ENCODE measurements at regions not wholly inside any gene's neighbourhood (a gene's known extent, or its start where the extent isn't known, plus 50 kb on each side); places are given as distances from the start of the nearest gene placed in this dataset.

GRCh38 chr22:48707763-48708557, 1119.7 kb downstream of the BRD1 start:
- no peaks in the 10 kb centered on the region for H3K9me3 Mint-ChIP-seq
- H3K4me1 Mint-ChIP-seq: no peaks in the 10 kb centered on the region
- H3K4me3 Mint-ChIP-seq: no peak overlapping the region
- WGBS (ENCODE audit: insufficient coverage): 86% methylated on average over 17 of the region's 35 CpGs
- no peaks in the 10 kb centered on the region for H3K36me3 ChIP-seq (ENCODE audit: control insufficient read depth in 2 of 2, extremely low read depth in 1 of 2, insufficient read depth in 1 of 2, low read length in 1 of 2)
- ATAC-seq (replicated peaks in 1 of 4) (no peak), DNase-seq (no peak)
- CTCF ChIA-PET: no interaction called here
- H3K4me1 ChIP-seq (ENCODE audit: control insufficient read depth in 1 of 2, extremely low read depth in 1 of 2, insufficient read depth in 2 of 2, low read length in 2 of 2): no peaks in the 10 kb centered on the region
- no peaks in the 10 kb centered on the region for H3K36me3 Mint-ChIP-seq
- H3K27me3 ChIP-seq (replicated peaks in 1 of 2; ENCODE audit: control insufficient read depth in 2 of 2, extremely low read depth in 1 of 2, insufficient read depth in 2 of 2, low read length in 1 of 2): no peaks in the 10 kb centered on the region
- H3K9me3 ChIP-seq: no peaks in the 10 kb centered on the region
- H3K27ac Mint-ChIP-seq: no peak overlapping the region
- H3K27ac ChIP-seq (ENCODE audit: low read length): no peak overlapping the region
- no peak overlapping the region for H3K4me3 ChIP-seq (ENCODE audit: control insufficient read depth in 1 of 2, extremely low read depth in 1 of 2, low read length in 1 of 2)
- H3K27me3 Mint-ChIP-seq: no peaks in the 10 kb centered on the region
- POLR2A ChIA-PET: no interaction called here

DNA sequence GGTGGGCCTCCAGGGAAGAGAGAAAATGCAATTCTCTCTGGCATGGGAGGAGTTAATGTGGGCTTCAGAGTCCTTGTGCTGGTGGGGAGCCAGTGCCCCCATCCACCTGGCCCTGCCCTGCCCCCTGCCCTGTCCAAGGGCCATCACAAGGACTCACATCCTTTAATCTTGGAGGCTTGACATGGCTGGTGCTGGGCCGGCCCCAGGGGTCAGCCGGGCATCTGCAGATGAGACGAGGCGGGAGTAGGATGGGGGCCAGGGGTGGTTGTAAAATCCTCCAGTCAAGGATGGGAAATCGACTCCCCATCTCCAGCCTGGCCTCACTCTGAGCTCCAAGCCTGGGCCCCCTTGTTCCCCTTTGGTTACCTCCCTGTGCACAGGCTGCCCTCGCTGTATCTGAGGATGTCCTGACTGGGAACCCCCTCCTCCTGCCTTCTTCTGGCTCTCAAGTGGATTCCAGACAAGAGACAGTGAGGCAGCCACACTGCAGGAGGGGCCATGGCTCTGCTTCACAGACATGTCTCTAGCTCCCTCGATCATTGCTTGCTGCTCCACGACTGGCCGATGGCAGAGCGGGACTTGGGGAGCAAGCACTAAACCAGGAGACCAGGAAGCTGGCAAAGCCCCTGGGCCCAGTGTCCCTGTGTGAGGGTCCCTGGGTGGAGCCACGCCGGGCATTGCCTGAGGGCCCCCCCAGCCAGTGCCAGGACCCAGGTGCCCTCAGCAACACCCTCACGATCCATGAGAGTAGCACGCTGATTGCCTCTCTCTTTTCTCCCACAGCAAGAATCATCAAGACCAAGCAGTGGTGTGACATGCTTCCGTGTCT, 1120.5 kb downstream of the BRD1 start:
- H3K4me3 ChIP-seq (ENCODE audit: control insufficient read depth in 1 of 2, extremely low read depth in 1 of 2, low read length in 1 of 2): no peak overlapping the region
- H3K4me1 ChIP-seq (ENCODE audit: control insufficient read depth in 1 of 2, extremely low read depth in 1 of 2, insufficient read depth in 2 of 2, low read length in 2 of 2): no peaks in the 10 kb centered on the region
- no peaks in the 10 kb centered on the region for H3K27me3 ChIP-seq (replicated peaks in 1 of 2; ENCODE audit: control insufficient read depth in 2 of 2, extremely low read depth in 1 of 2, insufficient read depth in 2 of 2, low read length in 1 of 2)
- Mint-ChIP-seq H3K27ac (no peak overlapping the region), H3K4me1 (no peaks in the 10 kb centered on the region), H3K27me3 (no peaks in the 10 kb centered on the region), H3K36me3 (no peaks in the 10 kb centered on the region), H3K4me3 (no peak overlapping the region), H3K9me3 (no peaks in the 10 kb centered on the region)
- CTCF ChIA-PET: no interaction called here
- no peaks in the 10 kb centered on the region for H3K36me3 ChIP-seq (ENCODE audit: control insufficient read depth in 2 of 2, extremely low read depth in 1 of 2, insufficient read depth in 1 of 2, low read length in 1 of 2)
- ATAC-seq (replicated peaks in 1 of 4): no peak
- H3K9me3 ChIP-seq: no peaks in the 10 kb centered on the region
- 83% methylated on average over 7 of the region's 15 CpGs for WGBS (ENCODE audit: insufficient coverage)
- no peak overlapping the region for H3K27ac ChIP-seq (ENCODE audit: low read length)
- POLR2A ChIA-PET: no interaction called here
- no peak for DNase-seq

GRCh38 chr22:48705917-48706605, 1121.6 kb downstream of the BRD1 start:
- H3K4me1 Mint-ChIP-seq: no peaks in the 10 kb centered on the region
- 79% methylated on average over 9 of the region's 16 CpGs for WGBS (ENCODE audit: insufficient coverage)
- ATAC-seq (replicated peaks in 1 of 4): no peak
- no peaks in the 10 kb centered on the region for H3K27me3 Mint-ChIP-seq
- H3K27ac Mint-ChIP-seq: no peak overlapping the region
- Histone ChIP-seq H3K9me3 (no peaks in the 10 kb centered on the region), H3K36me3 (ENCODE audit: control insufficient read depth in 2 of 2, extremely low read depth in 1 of 2, insufficient read depth in 1 of 2, low read length in 1 of 2) (no peaks in the 10 kb centered on the region), H3K4me1 (ENCODE audit: control insufficient read depth in 1 of 2, extremely low read depth in 1 of 2, insufficient read depth in 2 of 2, low read length in 2 of 2) (no peaks in the 10 kb centered on the region), H3K27ac (ENCODE audit: low read length) (no peak overlapping the region), H3K4me3 (ENCODE audit: control insufficient read depth in 1 of 2, extremely low read depth in 1 of 2, low read length in 1 of 2) (no peak overlapping the region), H3K27me3 (replicated peaks in 1 of 2; ENCODE audit: control insufficient read depth in 2 of 2, extremely low read depth in 1 of 2, insufficient read depth in 2 of 2, low read length in 1 of 2) (no peaks in the 10 kb centered on the region)
- no peak overlapping the region for H3K4me3 Mint-ChIP-seq
- ChIA-PET POLR2A (no interaction called here), CTCF (no interaction called here)
- no peak for DNase-seq
- H3K9me3 Mint-ChIP-seq: no peaks in the 10 kb centered on the region
- no peaks in the 10 kb centered on the region for H3K36me3 Mint-ChIP-seq

DNA sequence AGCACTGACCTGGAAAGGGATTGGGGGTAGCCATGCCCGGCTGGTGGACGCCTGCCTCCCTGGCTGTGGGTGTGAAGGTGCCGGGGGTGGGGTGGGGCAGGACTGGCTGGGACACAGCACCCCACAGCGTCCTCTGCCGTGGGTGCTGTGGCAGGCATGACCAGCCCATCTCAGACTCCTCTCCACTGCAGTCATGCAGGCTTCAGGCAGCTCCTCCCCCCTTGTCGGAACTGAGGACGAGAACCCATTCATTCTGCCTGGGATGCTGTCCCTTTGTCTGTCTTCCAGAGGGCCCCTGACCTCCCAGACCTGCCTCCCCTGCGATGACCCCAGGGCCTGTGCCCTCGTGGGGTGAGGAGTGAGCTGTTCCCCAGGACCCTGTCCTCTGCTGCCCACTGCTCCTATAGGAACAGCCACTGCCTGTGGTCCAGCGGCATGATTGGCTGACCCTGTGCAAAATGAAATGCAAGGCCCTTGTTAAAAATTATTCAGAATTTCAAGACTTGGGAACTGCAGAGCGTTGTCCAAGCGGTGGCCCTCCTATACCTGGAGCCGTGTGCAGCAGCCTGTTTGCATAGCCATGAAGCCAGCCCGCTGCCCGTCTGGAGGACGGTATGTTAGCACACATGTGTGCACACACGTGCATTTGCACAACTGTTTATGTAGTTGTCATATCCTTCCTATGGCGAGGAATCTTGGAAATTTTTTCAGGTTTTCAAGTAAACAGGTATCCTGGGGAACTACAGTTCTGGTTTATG, 1122.3 kb downstream of the BRD1 start:
- H3K9me3 Mint-ChIP-seq: no peaks in the 10 kb centered on the region
- ChIA-PET CTCF (no interaction called here), POLR2A (no interaction called here)
- ATAC-seq (replicated peaks in 1 of 4): no peak
- no peaks in the 10 kb centered on the region for H3K36me3 Mint-ChIP-seq
- no peaks in the 10 kb centered on the region for H3K9me3 ChIP-seq
- H3K27ac ChIP-seq (ENCODE audit: low read length): no peak overlapping the region
- 69% methylated on average over 14 of the region's 18 CpGs for WGBS (ENCODE audit: insufficient coverage)
- no peak for DNase-seq
- no peaks in the 10 kb centered on the region for H3K4me1 ChIP-seq (ENCODE audit: control insufficient read depth in 1 of 2, extremely low read depth in 1 of 2, insufficient read depth in 2 of 2, low read length in 2 of 2)
- H3K27ac Mint-ChIP-seq: no peak overlapping the region
- H3K36me3 ChIP-seq (ENCODE audit: control insufficient read depth in 2 of 2, extremely low read depth in 1 of 2, insufficient read depth in 1 of 2, low read length in 1 of 2): no peaks in the 10 kb centered on the region
- no peaks in the 10 kb centered on the region for H3K27me3 ChIP-seq (replicated peaks in 1 of 2; ENCODE audit: control insufficient read depth in 2 of 2, extremely low read depth in 1 of 2, insufficient read depth in 2 of 2, low read length in 1 of 2)
- H3K4me3 Mint-ChIP-seq: no peak overlapping the region
- H3K4me3 ChIP-seq (ENCODE audit: control insufficient read depth in 1 of 2, extremely low read depth in 1 of 2, low read length in 1 of 2): no peak overlapping the region
- no peaks in the 10 kb centered on the region for H3K4me1 Mint-ChIP-seq
- H3K27me3 Mint-ChIP-seq: no peaks in the 10 kb centered on the region

DNA sequence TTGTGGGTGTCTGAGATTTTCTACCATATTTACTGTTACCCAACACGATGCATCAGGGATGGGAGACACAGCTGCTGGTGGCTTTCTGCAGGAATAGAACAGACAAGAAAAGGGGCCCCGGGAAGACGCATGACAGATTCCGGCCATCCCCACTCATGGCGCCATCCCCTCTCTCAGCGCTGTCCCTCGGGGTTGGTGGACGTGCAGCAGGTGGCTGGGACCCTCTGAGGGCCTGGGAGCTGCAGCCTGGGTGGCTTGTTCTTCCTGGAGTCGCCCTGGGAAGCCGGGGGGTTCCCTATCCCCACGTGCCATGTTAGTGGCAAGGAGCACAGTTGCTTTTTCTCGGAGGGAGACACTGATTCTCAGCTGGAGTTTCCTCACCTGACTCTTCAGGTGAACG, 1123.3 kb downstream of the BRD1 start:
- Histone ChIP-seq H3K36me3 (ENCODE audit: control insufficient read depth in 2 of 2, extremely low read depth in 1 of 2, insufficient read depth in 1 of 2, low read length in 1 of 2) (no peaks in the 10 kb centered on the region), H3K4me1 (ENCODE audit: control insufficient read depth in 1 of 2, extremely low read depth in 1 of 2, insufficient read depth in 2 of 2, low read length in 2 of 2) (no peaks in the 10 kb centered on the region), H3K9me3 (no peaks in the 10 kb centered on the region), H3K4me3 (ENCODE audit: control insufficient read depth in 1 of 2, extremely low read depth in 1 of 2, low read length in 1 of 2) (no peak overlapping the region), H3K27me3 (replicated peaks in 1 of 2; ENCODE audit: control insufficient read depth in 2 of 2, extremely low read depth in 1 of 2, insufficient read depth in 2 of 2, low read length in 1 of 2) (no peaks in the 10 kb centered on the region), H3K27ac (ENCODE audit: low read length) (no peak overlapping the region)
- Mint-ChIP-seq H3K4me1 (no peaks in the 10 kb centered on the region), H3K27ac (no peak overlapping the region), H3K4me3 (no peak overlapping the region), H3K27me3 (no peaks in the 10 kb centered on the region), H3K9me3 (no peaks in the 10 kb centered on the region), H3K36me3 (no peaks in the 10 kb centered on the region)
- ChIA-PET CTCF (no interaction called here), POLR2A (no interaction called here)
- ATAC-seq (replicated peaks in 1 of 4) (no peak), DNase-seq (no peak)
- 78% methylated on average over 11 of the region's 13 CpGs for WGBS (ENCODE audit: insufficient coverage)

DNA sequence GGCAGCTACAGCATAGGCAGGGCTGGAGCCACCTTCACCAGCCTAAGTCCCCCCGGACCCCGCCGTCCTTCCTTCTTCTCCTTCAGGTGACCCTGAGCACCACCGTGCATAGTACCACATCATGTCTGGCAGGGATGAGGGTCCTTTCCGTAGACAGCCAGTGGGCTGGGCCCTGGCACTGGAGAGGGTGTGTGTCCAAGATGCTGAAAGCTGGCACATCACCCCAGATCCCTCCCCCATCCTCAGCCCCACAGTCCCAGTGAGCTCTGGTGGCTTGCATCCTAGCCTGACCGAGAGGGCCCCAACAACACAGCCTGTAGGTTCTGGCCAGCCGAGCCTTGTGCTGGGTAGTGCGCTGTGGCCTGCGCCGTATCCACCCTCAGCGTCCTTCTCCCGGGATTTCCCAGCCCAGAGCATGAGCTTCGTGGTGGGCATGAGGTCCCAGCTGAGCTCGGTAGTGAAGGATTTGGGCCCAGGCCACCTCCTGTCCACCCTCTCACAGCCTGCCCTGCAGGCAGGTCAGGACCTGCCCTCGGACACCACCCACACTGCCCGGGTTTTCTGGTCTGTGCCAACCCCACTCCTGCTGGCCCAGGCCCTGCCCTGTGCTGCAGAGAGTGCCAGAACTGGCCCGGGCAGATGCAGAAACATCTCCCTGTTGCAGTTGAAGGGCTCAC, 1124.3 kb downstream of the BRD1 start:
- Mint-ChIP-seq H3K27ac (no peak overlapping the region), H3K36me3 (no peaks in the 10 kb centered on the region), H3K4me1 (no peaks in the 10 kb centered on the region), H3K4me3 (no peak overlapping the region), H3K27me3 (no peaks in the 10 kb centered on the region), H3K9me3 (no peaks in the 10 kb centered on the region)
- no peak overlapping the region for H3K27ac ChIP-seq (ENCODE audit: low read length)
- no peak overlapping the region for H3K4me3 ChIP-seq (ENCODE audit: control insufficient read depth in 1 of 2, extremely low read depth in 1 of 2, low read length in 1 of 2)
- CTCF ChIA-PET: no interaction called here
- H3K9me3 ChIP-seq: no peaks in the 10 kb centered on the region
- WGBS (ENCODE audit: insufficient coverage): 92% methylated on average over 12 of the region's 17 CpGs
- H3K27me3 ChIP-seq (replicated peaks in 1 of 2; ENCODE audit: control insufficient read depth in 2 of 2, extremely low read depth in 1 of 2, insufficient read depth in 2 of 2, low read length in 1 of 2): no peaks in the 10 kb centered on the region
- no peak for DNase-seq
- H3K4me1 ChIP-seq (ENCODE audit: control insufficient read depth in 1 of 2, extremely low read depth in 1 of 2, insufficient read depth in 2 of 2, low read length in 2 of 2): no peaks in the 10 kb centered on the region
- POLR2A ChIA-PET: no interaction called here
- ATAC-seq (replicated peaks in 1 of 4): no peak
- H3K36me3 ChIP-seq (ENCODE audit: control insufficient read depth in 2 of 2, extremely low read depth in 1 of 2, insufficient read depth in 1 of 2, low read length in 1 of 2): no peaks in the 10 kb centered on the region

All from T-cell (primary cell).